ENCODE measurements at regions not wholly inside any gene's neighbourhood (a gene's known extent, or its start where the extent isn't known, plus 50 kb on each side); places are given as distances from the start of the nearest gene placed in this dataset.

DNA sequence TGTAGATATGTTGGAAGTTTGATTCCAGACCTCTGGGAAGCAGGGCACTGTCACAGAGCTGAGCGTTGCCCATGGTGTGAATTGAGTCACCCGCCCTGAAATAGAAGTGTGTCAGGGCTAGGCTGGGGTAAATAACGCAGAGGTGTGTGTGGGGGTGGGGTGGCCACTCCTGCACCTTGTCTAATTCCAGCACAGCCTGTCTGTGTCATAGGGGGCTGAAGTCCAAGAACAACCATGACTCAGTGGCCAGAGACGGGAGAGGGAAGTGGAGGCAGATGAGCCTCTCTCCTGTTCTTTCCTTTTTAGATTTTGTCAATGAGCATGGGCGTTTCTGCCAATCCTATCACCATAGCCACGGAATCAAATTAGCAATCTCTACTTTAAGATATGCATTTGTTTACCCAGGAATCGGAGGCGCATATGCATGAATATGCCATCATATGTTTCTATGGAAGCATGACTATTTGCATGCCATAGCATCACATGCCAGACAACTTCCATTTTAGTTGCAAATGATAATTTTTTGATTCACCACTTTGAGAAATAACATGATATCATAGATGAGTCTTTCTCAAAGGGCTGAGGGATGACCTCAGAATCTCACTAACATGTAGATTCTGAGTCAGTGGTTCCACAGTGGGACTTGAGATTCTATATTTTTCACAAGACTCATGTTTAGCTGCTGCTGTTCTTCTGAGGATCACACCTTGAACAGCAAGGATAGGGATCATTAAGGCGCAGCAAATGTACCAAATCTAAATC lies 852.9 kb downstream of the DCDC2C start:
- BruUV-seq (replicated peaks), result no TSS peak
- Histone ChIP-seq H3K27me3 (ENCODE audit: insufficient read depth, low read depth) (peaks cover 14% of the 10 kb centered on the region; the same call in 1 of the 2 replicates), H3K27ac (no peak overlapping the region), H3K36me3 (ENCODE audit: low read depth) (no peaks in the 10 kb centered on the region), H3K4me3 (no peak overlapping the region), H3K4me1 (replicated peaks; ENCODE audit: insufficient read depth) (no peaks in the 10 kb centered on the region), H2AFZ (no peak overlapping the region), H3F3A (ENCODE audit: insufficient read depth, low read depth) (no peaks in the 10 kb centered on the region), H3K4me2 (no peak overlapping the region), H3K9me2 (ENCODE audit: insufficient read depth) (no peaks in the 10 kb centered on the region), H3K79me2 (ENCODE audit: low read depth) (no peaks in the 10 kb centered on the region), H3K9me3 (ENCODE audit: insufficient read depth, low read depth) (no peaks in the 10 kb centered on the region), H4K20me1 (ENCODE audit: insufficient read depth) (no peaks in the 10 kb centered on the region; the same call in 1 of the 2 replicates)
- DNase-seq, result no peak
- TF ChIP-seq, protein P1, sequence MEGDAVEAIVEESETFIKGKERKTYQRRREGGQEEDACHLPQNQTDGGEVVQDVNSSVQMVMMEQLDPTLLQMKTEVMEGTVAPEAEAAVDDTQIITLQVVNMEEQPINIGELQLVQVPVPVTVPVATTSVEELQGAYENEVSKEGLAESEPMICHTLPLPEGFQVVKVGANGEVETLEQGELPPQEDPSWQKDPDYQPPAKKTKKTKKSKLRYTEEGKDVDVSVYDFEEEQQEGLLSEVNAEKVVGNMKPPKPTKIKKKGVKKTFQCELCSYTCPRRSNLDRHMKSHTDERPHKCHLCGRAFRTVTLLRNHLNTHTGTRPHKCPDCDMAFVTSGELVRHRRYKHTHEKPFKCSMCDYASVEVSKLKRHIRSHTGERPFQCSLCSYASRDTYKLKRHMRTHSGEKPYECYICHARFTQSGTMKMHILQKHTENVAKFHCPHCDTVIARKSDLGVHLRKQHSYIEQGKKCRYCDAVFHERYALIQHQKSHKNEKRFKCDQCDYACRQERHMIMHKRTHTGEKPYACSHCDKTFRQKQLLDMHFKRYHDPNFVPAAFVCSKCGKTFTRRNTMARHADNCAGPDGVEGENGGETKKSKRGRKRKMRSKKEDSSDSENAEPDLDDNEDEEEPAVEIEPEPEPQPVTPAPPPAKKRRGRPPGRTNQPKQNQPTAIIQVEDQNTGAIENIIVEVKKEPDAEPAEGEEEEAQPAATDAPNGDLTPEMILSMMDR (conservative IDR thresholded peaks at IDR 0.05), result no peak
- no peak for TF ChIP-seq EZH2 (IDR thresholded peaks at IDR 0.05; ENCODE audit: low read depth)
- ChIA-PET POLR2A (ENCODE audit: unreplicated experiment) (no interaction called here), CTCF (no interaction called here)
- intact Hi-C loops (cut with micrococcal nuclease; ENCODE audit: unreplicated experiment), result no loop called here

DNA sequence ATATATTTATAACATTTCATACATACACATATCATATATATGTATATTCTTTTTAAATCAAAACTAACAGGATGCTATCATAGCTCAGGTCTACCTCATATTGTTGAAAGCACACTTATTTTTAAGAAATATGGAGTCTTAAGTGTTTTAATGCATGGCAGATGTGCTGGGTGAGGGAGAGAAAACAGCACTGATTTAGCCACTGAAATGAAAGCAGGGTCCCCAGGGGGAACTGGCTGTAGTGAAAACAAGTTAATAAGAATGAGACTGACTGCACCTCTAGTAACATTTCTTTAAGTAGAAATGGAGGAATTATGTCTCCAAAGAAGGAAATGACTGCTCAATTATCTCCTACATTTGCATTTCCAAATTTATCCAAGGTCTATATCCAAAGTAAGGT lies 857.8 kb downstream of the DCDC2C start:
- ChIA-PET CTCF (no interaction called here), POLR2A (ENCODE audit: unreplicated experiment) (no interaction called here)
- Histone ChIP-seq H3K36me3 (ENCODE audit: low read depth) (no peaks in the 10 kb centered on the region), H3K27ac (no peak overlapping the region), H4K20me1 (ENCODE audit: insufficient read depth) (peaks cover 2% of the 10 kb centered on the region; the same call in 1 of the 2 replicates), H3K9me2 (ENCODE audit: insufficient read depth) (no peaks in the 10 kb centered on the region), H3K9me3 (ENCODE audit: insufficient read depth, low read depth) (no peaks in the 10 kb centered on the region), H3K27me3 (ENCODE audit: insufficient read depth, low read depth) (no peaks in the 10 kb centered on the region), H3K79me2 (ENCODE audit: low read depth) (no peaks in the 10 kb centered on the region), H2AFZ (no peak overlapping the region), H3K4me3 (no peak overlapping the region), H3F3A (ENCODE audit: insufficient read depth, low read depth) (no peaks in the 10 kb centered on the region), H3K4me2 (no peak overlapping the region), H3K4me1 (replicated peaks; ENCODE audit: insufficient read depth) (no peaks in the 10 kb centered on the region)
- BruUV-seq (replicated peaks), result no TSS peak
- no peak for DNase-seq
- TF ChIP-seq EZH2 (IDR thresholded peaks at IDR 0.05; ENCODE audit: low read depth), result no peak
- TF ChIP-seq, protein P1 (conservative IDR thresholded peaks at IDR 0.05), result no peak
- intact Hi-C loops (cut with micrococcal nuclease; ENCODE audit: unreplicated experiment), result no loop called here

- ChIA-PET CTCF (no interaction called here), POLR2A (ENCODE audit: unreplicated experiment) (no interaction called here)
- no peaks in the 10 kb centered on the region for H3K9me3 ChIP-seq (ENCODE audit: insufficient read depth, low read depth)
- H4K20me1 ChIP-seq (ENCODE audit: insufficient read depth), result no peaks in the 10 kb centered on the region
- H3K36me3 ChIP-seq (ENCODE audit: low read depth), result no peaks in the 10 kb centered on the region
- peaks cover 3% of the 10 kb centered on the region; the same call in 1 of the 2 replicates for H3K9me2 ChIP-seq (ENCODE audit: insufficient read depth)
- no peaks in the 10 kb centered on the region for H3K4me1 ChIP-seq (replicated peaks; ENCODE audit: insufficient read depth)
- H2AFZ ChIP-seq, result no peak overlapping the region
- H3K4me2 ChIP-seq, result no peak overlapping the region
- TF ChIP-seq EZH2 (IDR thresholded peaks at IDR 0.05; ENCODE audit: low read depth), result no peak
- TF ChIP-seq, protein P1 (conservative IDR thresholded peaks at IDR 0.05), result no peak
- no peak for DNase-seq
- H3K4me3 ChIP-seq, result no peak overlapping the region
- intact Hi-C loops (cut with micrococcal nuclease; ENCODE audit: unreplicated experiment), result no loop called here
- peaks cover 8% of the 10 kb centered on the region; the same call in 1 of the 2 replicates for H3K27me3 ChIP-seq (ENCODE audit: insufficient read depth, low read depth)
- H3K27ac ChIP-seq, result no peak overlapping the region
- no TSS peak for BruUV-seq (replicated peaks)
- no peaks in the 10 kb centered on the region for H3F3A ChIP-seq (ENCODE audit: insufficient read depth, low read depth)
- H3K79me2 ChIP-seq (ENCODE audit: low read depth), result no peaks in the 10 kb centered on the region
Measured at GRCh38 chr2:4576075-4576474, 872.7 kb downstream of the DCDC2C start.
